ENCODE measurements at regions not wholly inside any gene's neighbourhood (a gene's known extent, or its start where the extent isn't known, plus 50 kb on each side); places are given as distances from the start of the nearest gene placed in this dataset.
"Not testable (repeated sequence)": the region's sequence is repeated elsewhere in the genome, so short reads cannot be mapped to it uniquely, and the experiment has no call there.

GRCh38 chr7:89605362-89605761, 548.9 kb upstream of the STEAP1 start:
- DNase-seq = no peak
- no peaks in the 10 kb centered on the region for H3K4me1 ChIP-seq

GRCh38 chr7:89606511-89606910, 547.8 kb upstream of the STEAP1 start:
- intact Hi-C loops (cut with DNase I; ENCODE audit: low total_unique reads) = no loop called here
- Histone ChIP-seq H3K9me3 (no peaks in the 10 kb centered on the region), H3K36me3 (no peaks in the 10 kb centered on the region), H3K27ac (no peak overlapping the region), H3K4me1 (no peaks in the 10 kb centered on the region), H3K27me3 (no peaks in the 10 kb centered on the region), H3K4me3 (no peak overlapping the region)
- DNase-seq = no peak
- TF ChIP-seq POLR2A (IDR thresholded peaks at IDR 0.05) = no peak

More at GRCh38 chr7:89605362-89605761, 548.9 kb upstream of the STEAP1 start:
- Histone ChIP-seq H3K27ac (no peak overlapping the region), H3K27me3 (no peaks in the 10 kb centered on the region), H3K4me3 (no peak overlapping the region), H3K36me3 (no peaks in the 10 kb centered on the region), H3K9me3 (no peaks in the 10 kb centered on the region)
- TF ChIP-seq POLR2A (IDR thresholded peaks at IDR 0.05) (no peak), CTCF (IDR thresholded peaks at IDR 0.05) (no peak)
- intact Hi-C loops (cut with DNase I; ENCODE audit: low total_unique reads) = no loop called here

GRCh38 chr7:89607792-89608191, 546.5 kb upstream of the STEAP1 start:
- no peaks in the 10 kb centered on the region for H3K4me1 ChIP-seq
- H3K27me3 ChIP-seq = no peaks in the 10 kb centered on the region
- intact Hi-C loops (cut with DNase I; ENCODE audit: low total_unique reads) = no loop called here
- H3K4me3 ChIP-seq = no peak overlapping the region
- no peak overlapping the region for H3K27ac ChIP-seq
- no peaks in the 10 kb centered on the region for H3K36me3 ChIP-seq
- DNase-seq = no peak
- H3K9me3 ChIP-seq = no peaks in the 10 kb centered on the region
- no peak for TF ChIP-seq CTCF (IDR thresholded peaks at IDR 0.05)

GRCh38 chr7:89616829-89617228, 537.4 kb upstream of the STEAP1 start:
- H3K27ac ChIP-seq; H3K4me1 ChIP-seq; intact Hi-C loops (cut with DNase I; ENCODE audit: low total_unique reads); H3K9me3 ChIP-seq; H3K4me3 ChIP-seq; DNase-seq; H3K27me3 ChIP-seq; H3K36me3 ChIP-seq: not testable (repeated sequence)

- Histone ChIP-seq H3K4me3 (no peak overlapping the region), H3K9me3 (no peaks in the 10 kb centered on the region), H3K27me3 (no peaks in the 10 kb centered on the region), H3K27ac (no peak overlapping the region), H3K36me3 (no peaks in the 10 kb centered on the region), H3K4me1 (no peaks in the 10 kb centered on the region)
- TF ChIP-seq CTCF (IDR thresholded peaks at IDR 0.05) = no peak
- no peak for TF ChIP-seq POLR2A (IDR thresholded peaks at IDR 0.05)
- intact Hi-C loops (cut with DNase I; ENCODE audit: low total_unique reads) = no loop called here
- DNase-seq = no peak
Observed at GRCh38 chr7:89618274-89618673, 536.0 kb upstream of the STEAP1 start.

GRCh38 chr7:89621925-89622641, 532.2 kb upstream of the STEAP1 start:
- TF ChIP-seq CTCF (IDR thresholded peaks at IDR 0.05) (no peak), POLR2A (IDR thresholded peaks at IDR 0.05) (no peak)
- Histone ChIP-seq H3K4me3 (no peak overlapping the region), H3K4me1 (no peaks in the 10 kb centered on the region), H3K36me3 (no peaks in the 10 kb centered on the region), H3K9me3 (no peaks in the 10 kb centered on the region), H3K27ac (no peak overlapping the region), H3K27me3 (no peaks in the 10 kb centered on the region)
- intact Hi-C loops (cut with DNase I; ENCODE audit: low total_unique reads) = no loop called here
- DNase-seq = no peak

Data from uterus (tissue), 3 donors.